ENCODE measurements at regions not wholly inside any gene's neighbourhood (a gene's known extent, or its start where the extent isn't known, plus 50 kb on each side); places are given as distances from the start of the nearest gene placed in this dataset.

DNA sequence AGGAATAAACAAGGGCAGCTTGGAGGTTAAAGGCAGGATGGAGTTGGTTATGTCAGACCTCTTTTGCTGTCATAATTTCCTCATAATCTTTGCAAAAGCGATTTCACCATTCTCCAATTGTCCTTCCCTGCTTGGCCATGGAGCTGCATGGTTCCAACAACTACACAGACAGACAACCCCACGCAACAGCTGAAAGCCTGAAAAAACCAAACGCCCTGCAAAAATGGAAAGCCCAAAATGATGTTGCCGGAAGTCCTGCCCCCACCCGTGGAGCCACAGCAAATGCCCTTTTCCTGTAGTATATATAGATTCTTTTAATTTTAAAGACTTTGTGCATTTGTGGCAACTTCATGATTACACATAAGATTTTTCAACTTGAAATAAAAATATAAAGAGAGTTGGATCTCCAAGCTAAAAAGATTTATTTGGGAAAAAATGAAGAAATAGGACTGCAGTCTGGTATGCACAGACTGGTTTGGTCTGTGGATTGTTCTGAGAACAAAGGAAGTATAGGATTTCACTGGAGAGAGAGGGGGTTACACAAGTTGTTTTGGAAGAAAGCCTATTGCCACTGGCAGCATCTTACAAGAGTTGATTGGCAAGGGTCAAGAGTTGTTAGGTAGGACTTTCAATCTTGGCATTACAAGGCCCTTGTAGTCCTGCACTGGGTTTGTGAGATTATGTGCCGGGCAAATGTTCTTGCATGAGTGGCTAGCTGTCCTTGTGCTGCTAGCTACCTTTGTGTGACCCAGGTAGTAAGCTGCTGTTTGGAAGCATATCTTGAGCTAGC lies 190.0 kb downstream of the C6orf118 start:
- TF ChIP-seq EZH2 (IDR thresholded peaks at IDR 0.05) (no peak), MAX (IDR thresholded peaks at IDR 0.05) (no peak), RAD21 (IDR thresholded peaks at IDR 0.05; ENCODE audit: low read depth) (no peak), POLR2AphosphoS5 (IDR thresholded peaks at IDR 0.05; ENCODE audit: low read depth, low read length) (no peak), CTCF (IDR thresholded peaks at IDR 0.05 in 2 of 3, conservative IDR thresholded peaks at IDR 0.05 in 1 of 3; ENCODE audit: borderline replicate concordance in 1 of 3, insufficient read depth in 1 of 3, low read depth in 2 of 3, low read length in 2 of 3) (no peak), ZBTB33 (IDR thresholded peaks at IDR 0.05; ENCODE audit: extremely low read depth, insufficient replicate concordance, low read length) (no peak), CEBPB (IDR thresholded peaks at IDR 0.05; ENCODE audit: low read depth) (no peak), YY1 (IDR thresholded peaks at IDR 0.05; ENCODE audit: extremely low read depth, insufficient replicate concordance, low read depth, low read length) (no peak), ZFX (IDR thresholded peaks at IDR 0.05) (no peak)
